Right renal cortex interstitium (tissue), 3 donors: ENCODE measurements at regions not wholly inside any gene's neighbourhood (a gene's known extent, or its start where the extent isn't known, plus 50 kb on each side); places are given as distances from the start of the nearest gene placed in this dataset.

Experiments used
- DNase-seq, 3 donors: peaks; one replicate each; pipeline ENCODE4 v3.0.0-alpha.2; 2013; ENCODE audit warnings: low read depth in 3 of 3, low spot score in 2 of 3

DNA sequence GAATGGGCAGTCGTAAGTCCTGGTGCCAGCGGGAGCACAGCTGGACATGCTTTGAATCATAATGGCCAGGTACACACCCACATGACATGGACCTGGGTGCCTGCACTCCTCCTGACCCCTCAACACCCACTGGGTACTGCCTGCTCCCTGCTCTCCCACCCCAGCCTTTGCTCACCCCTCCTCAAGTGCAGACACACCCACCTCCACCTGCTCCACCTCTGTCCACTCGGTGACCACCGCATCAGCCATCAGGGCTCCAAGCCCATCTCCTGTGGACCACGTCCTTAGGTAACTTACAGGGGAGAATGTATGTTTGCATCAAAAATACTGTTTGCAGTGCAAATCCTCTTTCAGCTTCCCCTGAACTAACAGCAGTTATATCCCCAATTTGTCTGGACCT lies 214.6 kb downstream of the BRD1 start:
- DNase-seq = no peak

GRCh38 chr22:49609207-49609876 lies 218.3 kb downstream of the BRD1 start:
- no peak for DNase-seq

DNA sequence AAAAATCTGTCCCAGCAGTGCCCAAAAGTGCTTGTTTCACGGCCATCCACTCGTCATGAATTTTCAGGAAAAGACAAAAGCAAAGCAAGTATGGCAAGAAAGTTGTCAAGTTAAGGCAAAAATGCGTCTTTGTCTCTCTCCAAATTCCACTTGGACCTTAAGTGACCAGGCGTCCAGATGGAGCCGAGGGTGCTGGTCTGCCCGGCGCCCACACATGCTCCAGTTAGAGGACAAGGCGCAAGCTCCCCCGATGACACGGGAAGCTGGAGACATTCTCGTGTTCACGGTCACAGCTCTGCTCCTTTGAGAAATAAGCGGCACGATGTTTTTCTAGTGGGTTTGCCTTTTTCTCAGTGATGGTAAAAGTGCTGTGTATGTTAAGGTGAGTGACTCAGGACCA lies 219.0 kb downstream of the BRD1 start:
- DNase-seq = no peak

DNA sequence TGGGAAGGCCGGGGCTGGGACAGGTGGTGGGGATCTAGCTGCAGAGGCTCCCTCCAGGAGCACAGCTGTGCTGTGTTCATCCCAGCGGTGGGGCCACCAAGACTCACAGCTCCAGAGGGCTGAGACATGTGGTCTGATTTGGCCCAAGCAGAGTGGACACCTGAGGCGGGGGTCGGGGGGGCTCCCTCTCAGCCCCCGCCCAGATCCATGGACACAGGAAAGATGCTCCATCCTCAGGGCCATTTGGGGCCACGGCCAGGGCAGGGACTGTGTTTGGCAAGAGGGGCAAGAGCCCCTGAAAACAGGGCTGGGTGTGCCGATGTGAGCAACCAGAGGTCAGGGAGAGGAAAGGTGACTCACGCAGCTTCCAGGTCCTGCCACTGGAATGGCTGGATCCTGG lies 219.4 kb downstream of the BRD1 start:
- DNase-seq = no peak

- DNase-seq = no peak
Measured at GRCh38 chr22:49607821-49608220, 219.9 kb downstream of the BRD1 start.

- no peak for DNase-seq
Measured at GRCh38 chr22:49606562-49607290, 220.9 kb downstream of the BRD1 start.

DNA sequence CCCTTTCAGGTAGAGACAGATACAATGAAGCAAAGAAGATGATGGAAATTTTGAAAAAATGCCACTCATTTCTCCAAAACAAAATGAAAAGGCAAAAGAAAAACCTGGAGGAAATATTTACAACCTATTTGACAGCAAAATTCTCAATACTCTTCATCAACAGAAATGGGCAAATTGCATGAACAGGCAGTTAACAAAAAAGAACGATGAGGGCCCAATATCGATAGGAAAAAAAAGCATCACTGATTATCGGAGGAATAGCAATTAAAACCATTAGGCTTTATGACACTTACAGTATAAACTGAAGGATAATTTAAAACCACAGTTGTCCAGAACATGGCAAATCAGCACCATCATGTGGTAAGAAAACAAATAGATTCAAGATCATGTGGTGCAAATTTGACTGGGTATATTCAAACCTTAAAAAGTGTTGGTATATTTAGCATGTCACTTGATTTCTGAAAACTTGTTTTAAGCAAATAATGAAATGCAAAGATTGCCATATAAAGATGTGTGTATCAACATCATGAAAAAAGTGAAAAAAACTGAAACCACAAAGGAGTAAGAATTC lies 222.9 kb downstream of the BRD1 start:
- no peak for DNase-seq

DNA sequence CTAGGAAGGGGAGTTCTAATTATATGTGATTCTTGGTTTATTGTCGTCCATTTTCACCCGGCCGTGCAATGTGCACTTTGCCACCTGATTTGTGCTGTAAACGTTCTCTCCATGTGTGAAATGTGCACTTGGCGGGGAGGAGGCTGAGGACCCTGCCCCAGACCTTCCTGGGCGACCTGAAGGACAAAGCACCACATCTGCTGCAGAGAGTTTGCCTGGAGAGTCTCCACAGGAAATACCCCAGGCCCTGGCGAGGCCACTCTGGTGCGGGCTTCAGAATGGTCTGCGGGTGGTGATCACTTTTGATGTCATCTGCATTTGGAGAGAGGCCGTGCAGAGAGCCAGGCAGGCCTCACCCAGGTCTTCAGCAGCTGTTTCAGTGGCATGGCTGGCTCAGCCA lies 224.7 kb downstream of the BRD1 start:
- no peak for DNase-seq

- no peak for DNase-seq
Measured at GRCh38 chr22:49602481-49602880, 225.2 kb downstream of the BRD1 start.

DNA sequence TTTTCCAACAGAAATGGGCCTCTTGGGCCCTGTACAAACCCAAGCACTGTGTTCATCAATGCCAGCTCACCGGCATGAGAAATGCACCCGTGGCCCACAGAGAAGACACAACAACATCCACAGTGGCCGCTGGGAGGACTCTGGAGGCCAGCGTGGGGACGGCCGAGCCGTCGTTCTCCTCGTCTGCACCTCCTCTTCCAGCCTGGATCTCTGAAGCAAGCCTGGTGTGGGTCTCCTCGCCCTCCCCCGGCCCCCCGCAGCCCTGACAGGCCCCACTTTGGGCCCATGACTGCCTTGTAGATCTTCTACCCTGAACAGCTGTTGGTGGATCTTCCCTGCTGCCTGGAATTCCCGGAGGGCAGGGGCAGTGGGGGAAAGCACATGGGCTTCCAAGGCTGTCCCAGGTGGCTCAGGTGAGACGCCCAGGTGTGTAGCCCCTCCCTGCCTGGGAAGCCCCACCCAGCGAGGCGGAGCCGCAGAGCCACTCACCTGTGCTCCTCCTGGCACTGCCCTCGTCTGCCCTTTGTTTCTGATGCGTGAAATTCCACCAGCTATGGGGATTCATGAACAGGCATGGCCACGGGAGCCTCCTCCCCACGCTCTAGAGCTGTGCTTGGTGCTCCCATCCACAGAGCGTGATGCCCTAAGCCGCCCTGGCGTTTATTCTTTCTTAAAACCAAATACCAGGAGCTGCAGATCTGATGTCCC lies 225.9 kb downstream of the BRD1 start:
- no peak for DNase-seq

GRCh38 chr22:49600891-49601431 lies 226.7 kb downstream of the BRD1 start:
- no peak for DNase-seq

GRCh38 chr22:49600468-49600867 lies 227.2 kb downstream of the BRD1 start:
- no peak for DNase-seq

DNA sequence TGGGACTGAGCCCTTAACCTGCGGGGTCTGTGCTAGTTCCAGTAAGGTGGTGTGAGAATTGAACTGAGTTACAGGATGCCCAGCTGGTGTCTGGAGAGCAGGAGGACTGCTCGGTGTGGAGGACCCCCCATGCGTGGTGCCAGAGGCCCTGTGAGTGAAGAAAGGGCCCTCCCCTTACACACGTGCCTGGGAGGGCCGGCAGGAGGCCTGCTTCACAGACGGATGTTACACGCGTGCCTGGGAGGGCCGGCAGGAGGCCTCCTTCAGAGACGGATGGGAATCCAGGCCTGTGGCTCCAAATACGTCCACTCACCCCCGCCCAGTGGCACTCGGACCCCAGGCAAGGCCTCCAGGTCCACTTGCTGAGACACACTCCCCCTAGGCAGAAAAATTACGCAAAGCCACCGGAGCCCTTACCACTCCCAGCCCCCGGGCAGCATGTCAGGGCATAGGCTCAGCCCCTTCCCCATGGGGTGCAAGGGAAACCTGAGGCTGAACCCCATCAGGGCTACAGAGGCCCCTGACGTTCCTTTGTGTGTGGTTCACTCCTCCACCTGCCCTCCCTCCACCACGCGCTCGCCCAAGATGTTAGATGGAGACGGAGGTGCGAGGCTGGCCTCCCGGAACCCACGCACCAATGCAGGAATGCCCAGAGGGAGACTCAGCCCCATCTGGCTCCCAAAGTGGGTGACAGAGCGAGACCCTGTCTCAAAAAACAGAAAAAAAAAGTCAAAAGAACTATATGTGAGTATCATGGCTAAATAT lies 227.8 kb downstream of the BRD1 start:
- DNase-seq = no peak

- DNase-seq = no peak
Measured at GRCh38 chr22:49599039-49599438, 228.6 kb downstream of the BRD1 start.

DNA sequence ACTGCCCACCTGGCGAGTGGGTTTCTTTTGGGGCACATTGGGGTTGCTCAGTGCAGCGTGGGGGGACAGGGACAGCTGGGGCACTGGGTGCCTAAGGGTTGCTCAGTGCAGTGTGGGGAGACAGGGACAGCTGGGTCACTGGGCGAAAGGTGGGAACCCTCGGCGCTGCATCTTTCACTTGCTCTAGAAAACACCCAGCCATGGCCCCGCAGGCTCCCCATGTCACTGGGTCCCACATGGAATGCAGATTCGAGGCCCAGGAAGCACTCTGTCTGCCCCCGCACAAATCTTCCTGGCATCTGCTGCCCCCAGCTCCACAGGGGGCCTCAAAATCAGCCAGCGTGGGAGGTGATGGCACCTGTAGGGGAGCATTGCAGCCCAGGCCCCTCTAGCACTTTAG lies 229.3 kb downstream of the BRD1 start:
- no peak for DNase-seq

- no peak for DNase-seq
Measured at GRCh38 chr22:49597428-49598039, 230.1 kb downstream of the BRD1 start.

- no peak for DNase-seq
Measured at GRCh38 chr22:49595465-49596078, 232.1 kb downstream of the BRD1 start.

DNA sequence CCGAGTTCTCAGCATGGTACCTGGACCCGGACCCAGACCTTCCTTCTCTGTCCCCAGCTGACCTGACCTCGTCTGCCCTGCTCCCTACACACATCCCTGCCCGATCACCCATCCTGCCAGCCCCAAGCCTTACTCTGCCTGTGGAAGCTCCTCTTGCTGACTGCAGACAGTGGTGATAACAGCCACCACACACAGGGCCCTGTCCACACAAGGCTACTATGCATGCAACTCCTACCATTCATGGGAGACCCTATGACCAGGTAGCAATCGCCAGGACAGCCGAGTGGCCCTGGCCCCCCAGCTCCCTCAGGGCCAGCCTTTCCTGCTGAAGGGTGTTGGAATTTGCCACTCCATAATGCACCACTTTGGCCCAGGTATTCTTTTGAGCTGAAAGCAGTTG lies 233.6 kb downstream of the BRD1 start:
- DNase-seq = no peak

DNA sequence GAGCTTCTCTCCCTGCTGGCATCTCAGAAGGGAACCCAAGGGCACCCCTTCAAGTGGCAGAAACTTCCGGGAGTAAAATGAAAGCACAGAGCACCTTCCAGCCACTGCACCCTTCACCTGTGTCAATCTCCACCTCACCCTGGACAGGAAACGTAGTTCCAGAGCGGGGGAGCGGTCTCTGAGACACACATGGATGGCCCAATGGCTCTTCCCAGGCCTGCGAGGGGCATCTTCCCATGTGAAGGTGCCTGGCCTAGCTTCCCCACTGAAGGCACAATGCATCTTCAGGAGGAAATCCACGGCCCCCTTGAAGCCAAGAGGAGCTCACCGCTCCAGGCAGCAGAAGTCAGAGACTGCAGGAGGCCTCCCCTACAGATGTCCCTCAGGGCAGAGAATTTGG lies 234.2 kb downstream of the BRD1 start:
- no peak for DNase-seq
